ENCODE measurements at regions not wholly inside any gene's neighbourhood (a gene's known extent, or its start where the extent isn't known, plus 50 kb on each side); places are given as distances from the start of the nearest gene placed in this dataset.

DNA sequence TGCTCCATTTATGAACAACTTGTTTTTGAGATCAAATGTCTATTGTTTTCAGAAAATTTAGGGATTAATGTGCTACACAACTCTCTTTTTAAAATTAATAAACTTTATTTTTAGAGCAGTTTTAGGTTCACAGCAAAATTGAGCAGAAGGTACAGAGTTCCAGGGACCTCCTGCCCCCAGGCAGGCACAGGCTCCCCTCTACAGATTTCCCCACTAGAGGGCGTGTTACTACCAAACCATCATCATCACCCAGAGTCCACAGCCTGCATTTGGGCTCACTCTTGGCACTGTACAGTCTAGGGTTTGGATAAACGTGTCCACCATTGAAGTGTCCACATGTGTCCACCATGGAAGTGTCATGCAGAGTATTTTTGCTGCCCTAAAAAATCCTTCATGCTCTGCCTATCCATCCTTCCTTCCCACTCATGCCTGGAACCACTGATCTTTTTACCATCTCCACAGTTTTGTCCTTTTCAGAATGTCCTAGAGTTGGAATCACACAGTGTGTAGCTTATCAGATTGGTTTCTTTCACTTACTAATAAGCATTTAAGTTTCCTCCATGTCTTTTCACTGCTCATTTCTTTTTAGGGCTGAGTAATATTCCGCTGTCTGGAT is 61.7 kb downstream of the MRPL36 start:
- no peak overlapping the region for H3K27ac ChIP-seq (ENCODE audit: low read depth, low read length)
- H3K4me3 ChIP-seq (ENCODE audit: low read depth in 1 of 2, low read length in 2 of 2) = no peak overlapping the region
- no peak overlapping the region for H3K9ac ChIP-seq (ENCODE audit: low read depth in 1 of 2, low read length in 2 of 2)
- H3K27me3 ChIP-seq (ENCODE audit: control insufficient read depth in 1 of 2, insufficient read depth in 2 of 2, low read length in 2 of 2) = peaks cover 0 to 6% of the 10 kb centered on the region in 2 donors
- H3K4me1 ChIP-seq (ENCODE audit: control insufficient read depth in 1 of 2, insufficient read depth in 2 of 2, low read length in 2 of 2) = no peaks in the 10 kb centered on the region
- no peaks in the 10 kb centered on the region for H3K36me3 ChIP-seq (ENCODE audit: control insufficient read depth in 1 of 2, insufficient read depth in 2 of 2, low read length in 2 of 2)
- no peaks in the 10 kb centered on the region for H3K9me3 ChIP-seq (ENCODE audit: control insufficient read depth in 1 of 2, low read length in 2 of 2)

DNA sequence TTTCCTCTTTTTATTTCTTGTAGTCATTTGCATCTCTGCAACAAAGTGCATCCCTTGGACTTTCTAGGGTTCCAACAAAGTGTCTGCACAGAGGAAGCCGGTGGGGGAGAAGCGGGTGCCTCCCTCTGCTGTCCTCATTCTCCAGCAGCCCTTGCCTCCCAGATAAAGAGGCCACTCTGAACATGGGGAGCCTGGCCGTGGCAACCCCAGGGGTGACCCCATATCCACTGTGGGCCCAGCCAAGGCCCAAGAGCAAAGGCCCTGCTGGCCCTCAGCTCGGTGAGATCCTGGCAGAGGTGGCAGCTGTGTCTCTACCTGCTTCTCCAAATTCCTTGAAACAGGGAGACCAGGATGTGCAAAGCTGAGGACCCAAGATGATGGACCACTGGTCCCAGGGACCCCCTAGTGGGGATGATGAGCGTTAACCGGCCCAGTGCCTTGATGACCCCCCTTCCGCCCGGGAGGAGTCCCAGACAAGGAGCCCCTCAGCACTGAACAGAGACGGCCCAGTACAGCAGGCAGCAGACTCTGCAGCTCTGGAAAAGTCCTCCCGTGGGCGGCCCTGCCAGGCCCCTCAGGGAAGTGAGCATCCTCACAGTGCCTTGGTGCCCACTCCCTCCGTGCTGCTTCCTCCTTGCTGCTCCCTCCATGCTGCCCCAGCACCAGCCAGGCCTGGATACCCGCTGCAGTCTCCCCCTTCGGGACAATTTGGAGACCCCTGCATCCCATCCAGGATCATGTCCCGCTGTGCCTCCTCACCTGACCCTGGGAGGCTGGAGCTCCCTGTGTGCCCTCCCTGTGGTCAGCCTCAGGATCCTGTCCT is 62.5 kb downstream of the MRPL36 start:
- no peaks in the 10 kb centered on the region for H3K36me3 ChIP-seq (ENCODE audit: control insufficient read depth in 1 of 2, insufficient read depth in 2 of 2, low read length in 2 of 2)
- H3K4me3 ChIP-seq (ENCODE audit: low read depth in 1 of 2, low read length in 2 of 2) = no peak overlapping the region
- no peak overlapping the region for H3K9ac ChIP-seq (ENCODE audit: low read depth in 1 of 2, low read length in 2 of 2)
- H3K27ac ChIP-seq (ENCODE audit: low read depth, low read length) = no peak overlapping the region
- H3K9me3 ChIP-seq (ENCODE audit: control insufficient read depth in 1 of 2, low read length in 2 of 2) = no peaks in the 10 kb centered on the region
- H3K27me3 ChIP-seq (ENCODE audit: control insufficient read depth in 1 of 2, insufficient read depth in 2 of 2, low read length in 2 of 2) = peaks cover 0 to 6% of the 10 kb centered on the region in 2 donors
- no peaks in the 10 kb centered on the region for H3K4me1 ChIP-seq (ENCODE audit: control insufficient read depth in 1 of 2, insufficient read depth in 2 of 2, low read length in 2 of 2)

- H3K36me3 ChIP-seq (ENCODE audit: control insufficient read depth in 1 of 2, insufficient read depth in 2 of 2, low read length in 2 of 2) = no peaks in the 10 kb centered on the region
- no peak overlapping the region for H3K4me3 ChIP-seq (ENCODE audit: low read depth in 1 of 2, low read length in 2 of 2)
- no peaks in the 10 kb centered on the region for H3K4me1 ChIP-seq (ENCODE audit: control insufficient read depth in 1 of 2, insufficient read depth in 2 of 2, low read length in 2 of 2)
- no peaks in the 10 kb centered on the region for H3K9me3 ChIP-seq (ENCODE audit: control insufficient read depth in 1 of 2, low read length in 2 of 2)
- no peak overlapping the region for H3K9ac ChIP-seq (ENCODE audit: low read depth in 1 of 2, low read length in 2 of 2)
- H3K27me3 ChIP-seq (ENCODE audit: control insufficient read depth in 1 of 2, insufficient read depth in 2 of 2, low read length in 2 of 2) = peaks cover 0 to 6% of the 10 kb centered on the region in 2 donors
- no peak overlapping the region for H3K27ac ChIP-seq (ENCODE audit: low read depth, low read length)
Observed at GRCh38 chr5:1736065-1736464, 63.6 kb downstream of the MRPL36 start.

GRCh38 chr5:1735320-1735970 is 64.2 kb downstream of the MRPL36 start:
- Histone ChIP-seq H3K27ac (ENCODE audit: low read depth, low read length) (no peak overlapping the region), H3K4me3 (ENCODE audit: low read depth in 1 of 2, low read length in 2 of 2) (no peak overlapping the region), H3K9ac (ENCODE audit: low read depth in 1 of 2, low read length in 2 of 2) (no peak overlapping the region), H3K9me3 (ENCODE audit: control insufficient read depth in 1 of 2, low read length in 2 of 2) (no peaks in the 10 kb centered on the region), H3K36me3 (ENCODE audit: control insufficient read depth in 1 of 2, insufficient read depth in 2 of 2, low read length in 2 of 2) (no peaks in the 10 kb centered on the region), H3K27me3 (ENCODE audit: control insufficient read depth in 1 of 2, insufficient read depth in 2 of 2, low read length in 2 of 2) (peaks cover 0 to 6% of the 10 kb centered on the region in 2 donors), H3K4me1 (ENCODE audit: control insufficient read depth in 1 of 2, insufficient read depth in 2 of 2, low read length in 2 of 2) (no peaks in the 10 kb centered on the region)

- Histone ChIP-seq H3K9ac (ENCODE audit: low read depth in 1 of 2, low read length in 2 of 2) (no peak overlapping the region), H3K4me1 (ENCODE audit: control insufficient read depth in 1 of 2, insufficient read depth in 2 of 2, low read length in 2 of 2) (no peaks in the 10 kb centered on the region), H3K27me3 (ENCODE audit: control insufficient read depth in 1 of 2, insufficient read depth in 2 of 2, low read length in 2 of 2) (peaks cover 0 to 11% of the 10 kb centered on the region in 2 donors), H3K36me3 (ENCODE audit: control insufficient read depth in 1 of 2, insufficient read depth in 2 of 2, low read length in 2 of 2) (no peaks in the 10 kb centered on the region), H3K9me3 (ENCODE audit: control insufficient read depth in 1 of 2, low read length in 2 of 2) (no peaks in the 10 kb centered on the region), H3K4me3 (ENCODE audit: low read depth in 1 of 2, low read length in 2 of 2) (no peak overlapping the region), H3K27ac (ENCODE audit: low read depth, low read length) (no peak overlapping the region)
Observed at GRCh38 chr5:1734908-1735289, 64.7 kb downstream of the MRPL36 start.

GRCh38 chr5:1734271-1734907 is 65.2 kb downstream of the MRPL36 start:
- Histone ChIP-seq H3K9me3 (ENCODE audit: control insufficient read depth in 1 of 2, low read length in 2 of 2) (no peaks in the 10 kb centered on the region), H3K4me3 (ENCODE audit: low read depth in 1 of 2, low read length in 2 of 2) (no peak overlapping the region), H3K9ac (ENCODE audit: low read depth in 1 of 2, low read length in 2 of 2) (no peak overlapping the region), H3K36me3 (ENCODE audit: control insufficient read depth in 1 of 2, insufficient read depth in 2 of 2, low read length in 2 of 2) (no peaks in the 10 kb centered on the region), H3K27me3 (ENCODE audit: control insufficient read depth in 1 of 2, insufficient read depth in 2 of 2, low read length in 2 of 2) (peaks cover 0 to 12% of the 10 kb centered on the region in 2 donors), H3K4me1 (ENCODE audit: control insufficient read depth in 1 of 2, insufficient read depth in 2 of 2, low read length in 2 of 2) (no peaks in the 10 kb centered on the region), H3K27ac (ENCODE audit: low read depth, low read length) (no peak overlapping the region)

DNA sequence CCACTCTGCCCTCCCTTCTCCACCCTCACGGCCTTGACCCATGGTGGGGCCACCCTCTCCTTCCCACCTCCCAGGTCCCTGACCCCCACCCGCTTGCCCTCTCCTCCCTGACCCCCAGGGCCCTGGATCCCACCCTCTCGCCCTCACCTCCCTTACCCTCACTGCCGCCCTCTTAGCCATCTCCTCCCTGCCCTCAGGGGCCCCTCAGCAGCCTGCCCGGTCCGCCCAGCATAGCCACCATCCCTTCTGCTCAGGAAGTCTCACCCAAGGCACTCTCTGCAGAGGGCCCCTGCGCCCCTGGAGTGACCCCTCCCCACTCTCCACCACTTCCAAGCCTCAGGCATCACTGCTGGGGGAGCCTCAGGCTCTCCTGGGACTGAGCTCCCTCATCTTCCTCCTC is 66.3 kb downstream of the MRPL36 start:
- Histone ChIP-seq H3K27me3 (ENCODE audit: control insufficient read depth in 1 of 2, insufficient read depth in 2 of 2, low read length in 2 of 2) (peaks cover 0 to 12% of the 10 kb centered on the region in 2 donors), H3K9ac (ENCODE audit: low read depth in 1 of 2, low read length in 2 of 2) (no peak overlapping the region), H3K4me1 (ENCODE audit: control insufficient read depth in 1 of 2, insufficient read depth in 2 of 2, low read length in 2 of 2) (no peaks in the 10 kb centered on the region), H3K27ac (ENCODE audit: low read depth, low read length) (no peak overlapping the region), H3K9me3 (ENCODE audit: control insufficient read depth in 1 of 2, low read length in 2 of 2) (no peaks in the 10 kb centered on the region), H3K36me3 (ENCODE audit: control insufficient read depth in 1 of 2, insufficient read depth in 2 of 2, low read length in 2 of 2) (no peaks in the 10 kb centered on the region), H3K4me3 (ENCODE audit: low read depth in 1 of 2, low read length in 2 of 2) (no peak overlapping the region)

GRCh38 chr5:1732945-1733344 is 66.7 kb downstream of the MRPL36 start:
- Histone ChIP-seq H3K4me1 (ENCODE audit: control insufficient read depth in 1 of 2, insufficient read depth in 2 of 2, low read length in 2 of 2) (no peaks in the 10 kb centered on the region), H3K4me3 (ENCODE audit: low read depth in 1 of 2, low read length in 2 of 2) (no peak overlapping the region), H3K9me3 (ENCODE audit: control insufficient read depth in 1 of 2, low read length in 2 of 2) (no peaks in the 10 kb centered on the region), H3K9ac (ENCODE audit: low read depth in 1 of 2, low read length in 2 of 2) (no peak overlapping the region), H3K27ac (ENCODE audit: low read depth, low read length) (no peak overlapping the region), H3K36me3 (ENCODE audit: control insufficient read depth in 1 of 2, insufficient read depth in 2 of 2, low read length in 2 of 2) (no peaks in the 10 kb centered on the region), H3K27me3 (ENCODE audit: control insufficient read depth in 1 of 2, insufficient read depth in 2 of 2, low read length in 2 of 2) (peaks cover 0 to 12% of the 10 kb centered on the region in 2 donors)

- Histone ChIP-seq H3K27me3 (ENCODE audit: control insufficient read depth in 1 of 2, insufficient read depth in 2 of 2, low read length in 2 of 2) (peaks cover 0 to 12% of the 10 kb centered on the region in 2 donors), H3K9ac (ENCODE audit: low read depth in 1 of 2, low read length in 2 of 2) (no peak overlapping the region), H3K36me3 (ENCODE audit: control insufficient read depth in 1 of 2, insufficient read depth in 2 of 2, low read length in 2 of 2) (no peaks in the 10 kb centered on the region), H3K27ac (ENCODE audit: low read depth, low read length) (no peak overlapping the region), H3K4me3 (ENCODE audit: low read depth in 1 of 2, low read length in 2 of 2) (no peak overlapping the region), H3K9me3 (ENCODE audit: control insufficient read depth in 1 of 2, low read length in 2 of 2) (no peaks in the 10 kb centered on the region), H3K4me1 (ENCODE audit: control insufficient read depth in 1 of 2, insufficient read depth in 2 of 2, low read length in 2 of 2) (no peaks in the 10 kb centered on the region)
Observed at GRCh38 chr5:1732238-1732941, 67.2 kb downstream of the MRPL36 start.
